ENCODE measurements at regions not wholly inside any gene's neighbourhood (a gene's known extent, or its start where the extent isn't known, plus 50 kb on each side); places are given as distances from the start of the nearest gene placed in this dataset.

GRCh38 chr18:63071701-63072141, 247.8 kb downstream of the BCL2 start:
- TF ChIP-seq CSRNP3 (CRISPR knock-in tag; IDR thresholded peaks at IDR 0.05) (no peak), ZFP3 (CRISPR knock-in tag; IDR thresholded peaks at IDR 0.05) (no peak), ZNF70 (CRISPR knock-in tag; IDR thresholded peaks at IDR 0.05) (no peak), CREB5 (CRISPR knock-in tag; IDR thresholded peaks at IDR 0.05; ENCODE audit: low read depth) (no peak), CSDC2 (CRISPR knock-in tag; IDR thresholded peaks at IDR 0.05) (no peak), ESRRG (CRISPR knock-in tag; IDR thresholded peaks at IDR 0.05) (no peak), TOX (CRISPR knock-in tag; IDR thresholded peaks at IDR 0.05; ENCODE audit: borderline replicate concordance) (no peak), ZFP30 (CRISPR knock-in tag; IDR thresholded peaks at IDR 0.05) (no peak), TCF4 (CRISPR knock-in tag; IDR thresholded peaks at IDR 0.05; ENCODE audit: borderline replicate concordance) (no peak), ZNF565 (CRISPR knock-in tag; conservative IDR thresholded peaks at IDR 0.05; ENCODE audit: low read depth) (no peak), ZC3H10 (CRISPR knock-in tag; IDR thresholded peaks at IDR 0.05) (no peak), SNAI2 (CRISPR knock-in tag; IDR thresholded peaks at IDR 0.05) (no peak), TSHZ2 (CRISPR knock-in tag; IDR thresholded peaks at IDR 0.05) (no peak), POU6F1 (CRISPR knock-in tag; IDR thresholded peaks at IDR 0.05; ENCODE audit: borderline replicate concordance, low read depth) (no peak), BACH2 (CRISPR knock-in tag; IDR thresholded peaks at IDR 0.05; ENCODE audit: borderline replicate concordance) (no peak), OSR1 (CRISPR knock-in tag; IDR thresholded peaks at IDR 0.05) (no peak), GLIS3 (CRISPR knock-in tag; IDR thresholded peaks at IDR 0.05) (no peak), ZNF8 (CRISPR knock-in tag; IDR thresholded peaks at IDR 0.05) (no peak), RARB (CRISPR knock-in tag; IDR thresholded peaks at IDR 0.05) (no peak), ARNTL (CRISPR knock-in tag; IDR thresholded peaks at IDR 0.05; ENCODE audit: borderline replicate concordance, low read depth) (no peak)
- no peak for ATAC-seq

GRCh38 chr18:63070767-63071502, 248.6 kb downstream of the BCL2 start:
- TF ChIP-seq CREB5 (CRISPR knock-in tag; IDR thresholded peaks at IDR 0.05; ENCODE audit: low read depth) (no peak), CSRNP3 (CRISPR knock-in tag; IDR thresholded peaks at IDR 0.05) (no peak), POU6F1 (CRISPR knock-in tag; IDR thresholded peaks at IDR 0.05; ENCODE audit: borderline replicate concordance, low read depth) (no peak), SNAI2 (CRISPR knock-in tag; IDR thresholded peaks at IDR 0.05) (no peak), OSR1 (CRISPR knock-in tag; IDR thresholded peaks at IDR 0.05) (no peak), TSHZ2 (CRISPR knock-in tag; IDR thresholded peaks at IDR 0.05) (no peak), TCF4 (CRISPR knock-in tag; IDR thresholded peaks at IDR 0.05; ENCODE audit: borderline replicate concordance) (no peak), ZFP30 (CRISPR knock-in tag; IDR thresholded peaks at IDR 0.05) (no peak), ARNTL (CRISPR knock-in tag; IDR thresholded peaks at IDR 0.05; ENCODE audit: borderline replicate concordance, low read depth) (no peak), ISL1 (CRISPR knock-in tag; IDR thresholded peaks at IDR 0.05) (no peak)
- ATAC-seq, result no peak

Data from SK-N-SH treated with all-trans-retinoic acid at 6 μM for 48 hours (cell line).